HG03159 (cell line): ENCODE measurements at regions not wholly inside any gene's neighbourhood (a gene's known extent, or its start where the extent isn't known, plus 50 kb on each side); places are given as distances from the start of the nearest gene placed in this dataset.
"Not testable (repeated sequence)": the region's sequence is repeated elsewhere in the genome, so short reads cannot be mapped to it uniquely, and the experiment has no call there.

Source experiments
- ATAC-seq: cut with Tn5 transposase; IDR thresholded peaks from one replicate; pipeline ENCODE4 v1.9.1; 2021; ENCODE audit warnings: mild to moderate bottlenecking, moderate library complexity; ENCODE audit not compliant: unreplicated experiment

GRCh38 chr7:88615336-88615735 is 144.2 kb upstream of the ZNF804B start:
- no peak for ATAC-seq

GRCh38 chr7:88614736-88615135 is 144.8 kb upstream of the ZNF804B start:
- ATAC-seq = no peak

- no peak for ATAC-seq
These were observed 148.6 kb upstream of the ZNF804B start for GRCh38 chr7:88610942-88611341.

- no peak for ATAC-seq
These were observed 158.8 kb upstream of the ZNF804B start for GRCh38 chr7:88600695-88601094.

GRCh38 chr7:88599528-88599927 is 160.0 kb upstream of the ZNF804B start:
- no peak for ATAC-seq

GRCh38 chr7:88597941-88598425 is 161.5 kb upstream of the ZNF804B start:
- no peak for ATAC-seq

GRCh38 chr7:88590963-88591362 is 168.5 kb upstream of the ZNF804B start:
- ATAC-seq = no peak

GRCh38 chr7:88589927-88590326 is 169.6 kb upstream of the ZNF804B start:
- ATAC-seq = no peak

- ATAC-seq = no peak
These were observed 172.6 kb upstream of the ZNF804B start for GRCh38 chr7:88586890-88587289.

GRCh38 chr7:88586219-88586618 is 173.3 kb upstream of the ZNF804B start:
- ATAC-seq = no peak

GRCh38 chr7:88576720-88577119 is 182.8 kb upstream of the ZNF804B start:
- no peak for ATAC-seq

- ATAC-seq = no peak
These were observed 193.3 kb upstream of the ZNF804B start for GRCh38 chr7:88566162-88566729.

GRCh38 chr7:88565401-88565800 is 194.1 kb upstream of the ZNF804B start:
- ATAC-seq = no peak

GRCh38 chr7:88556441-88556840 is 203.1 kb upstream of the ZNF804B start:
- not testable (repeated sequence) for ATAC-seq

- ATAC-seq = not testable (repeated sequence)
These were observed 204.7 kb upstream of the ZNF804B start for GRCh38 chr7:88554847-88555246.

- no peak for ATAC-seq
These were observed 211.1 kb upstream of the ZNF804B start for GRCh38 chr7:88548399-88548798.

GRCh38 chr7:88546808-88547207 is 212.7 kb upstream of the ZNF804B start:
- ATAC-seq = no peak

GRCh38 chr7:88545663-88546062 is 213.8 kb upstream of the ZNF804B start:
- ATAC-seq = no peak

GRCh38 chr7:88540012-88540411 is 219.5 kb upstream of the ZNF804B start:
- no peak for ATAC-seq

GRCh38 chr7:88539518-88539917 is 220.0 kb upstream of the ZNF804B start:
- no peak for ATAC-seq

- no peak for ATAC-seq
These were observed 217.0 kb upstream of the STEAP4 start for GRCh38 chr7:88523645-88524044.

GRCh38 chr7:88522771-88523293 is 216.1 kb upstream of the STEAP4 start:
- ATAC-seq = no peak

- no peak for ATAC-seq
These were observed 209.7 kb upstream of the STEAP4 start for GRCh38 chr7:88516429-88516828.
